Stomach (tissue), 4 donors: ENCODE measurements at regions not wholly inside any gene's neighbourhood (a gene's known extent, or its start where the extent isn't known, plus 50 kb on each side); places are given as distances from the start of the nearest gene placed in this dataset.

Experiments used
- CTCF ChIP-seq, 7 experiments: fragments of 450-650 bp in 4 of 7; fragments of 200-600 bp in 3 of 7; sonication (generic) in 3 of 7; IDR thresholded peaks; one replicate each; pipeline ENCODE4 v1.5.1; 2016 to 2019; ENCODE audit warnings: antibody characterized with exemption in 7 of 7, control low read depth in 2 of 7, mild to moderate bottlenecking in 1 of 7
- EP300 ChIP-seq: sonication (generic); formaldehyde crosslinking; IDR thresholded peaks from one replicate; pipeline ENCODE4 v1.6.1; 2017; ENCODE audit warnings: antibody characterized with exemption
- POLR2A ChIP-seq, 4 donors: fragments of 450-650 bp; IDR thresholded peaks; one replicate each; pipeline ENCODE4 v1.6.1; 2016; ENCODE audit warnings: antibody characterized with exemption in 4 of 4, control low read depth in 2 of 4, mild to moderate bottlenecking in 1 of 4, moderate library complexity in 1 of 4

GRCh38 chr10:117632406-117632805, 89.9 kb downstream of the EMX2 start:
- TF ChIP-seq CTCF (IDR thresholded peaks at IDR 0.05) (no peak), EP300 (no peak), POLR2A (IDR thresholded peaks at IDR 0.05) (no peak)
